ENCODE measurements at regions not wholly inside any gene's neighbourhood (a gene's known extent, or its start where the extent isn't known, plus 50 kb on each side); places are given as distances from the start of the nearest gene placed in this dataset.
A peak's percentile ranks its signal among the peaks of the same experiment; 100 is the strongest.
"Not testable (repeated sequence)": the region's sequence is repeated elsewhere in the genome, so short reads cannot be mapped to it uniquely, and the experiment has no call there.

DNA sequence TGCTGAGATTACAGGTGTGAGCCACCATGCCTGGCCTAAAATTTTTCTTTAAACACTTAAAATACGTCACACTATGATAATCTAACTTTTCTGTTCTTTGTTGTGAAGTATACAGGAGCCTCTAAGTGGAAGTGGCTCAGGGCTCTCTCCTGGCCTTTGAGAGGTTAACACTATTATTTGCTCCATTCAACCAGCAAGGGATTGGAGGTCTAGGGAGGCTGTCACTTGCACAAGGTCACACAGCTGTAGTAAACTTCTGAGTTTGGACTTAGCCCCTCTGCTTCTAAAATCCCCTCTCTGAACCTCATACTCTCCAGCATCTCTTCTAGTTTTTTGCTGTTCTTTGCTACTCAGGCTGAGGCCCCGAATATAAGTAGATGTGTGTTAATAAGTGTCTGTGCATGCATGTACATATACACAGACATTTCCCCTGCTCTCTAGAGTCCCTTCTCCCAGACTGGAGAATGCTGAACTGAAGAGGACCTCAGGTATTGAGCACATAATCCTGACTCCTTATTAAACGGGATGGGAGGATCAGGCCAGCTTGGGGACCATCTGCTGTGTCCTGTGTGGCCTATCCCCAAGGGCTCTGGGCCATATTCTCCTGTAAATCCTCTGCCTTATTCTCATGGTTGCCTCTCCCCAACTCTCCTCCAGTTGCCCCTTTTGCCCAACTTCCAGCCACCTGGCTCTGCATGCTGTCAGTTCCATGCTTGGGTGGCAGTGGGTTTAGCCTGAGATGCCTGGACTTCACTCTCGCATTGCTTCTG lies 87.0 kb upstream of the SPRY4 start:
- no peak for DNase-seq (ENCODE audit: low read depth in 4 of 4, low spot score in 3 of 4)

- no peak for DNase-seq (ENCODE audit: low read depth in 4 of 4, low spot score in 3 of 4)
These were observed 86.3 kb upstream of the SPRY4 start for GRCh38 chr5:142411103-142411502.

- peak in 1 of 4 donors; percentile 45 for DNase-seq (ENCODE audit: low read depth in 4 of 4, low spot score in 3 of 4)
These were observed 84.2 kb upstream of the SPRY4 start for GRCh38 chr5:142408981-142409481.

DNA sequence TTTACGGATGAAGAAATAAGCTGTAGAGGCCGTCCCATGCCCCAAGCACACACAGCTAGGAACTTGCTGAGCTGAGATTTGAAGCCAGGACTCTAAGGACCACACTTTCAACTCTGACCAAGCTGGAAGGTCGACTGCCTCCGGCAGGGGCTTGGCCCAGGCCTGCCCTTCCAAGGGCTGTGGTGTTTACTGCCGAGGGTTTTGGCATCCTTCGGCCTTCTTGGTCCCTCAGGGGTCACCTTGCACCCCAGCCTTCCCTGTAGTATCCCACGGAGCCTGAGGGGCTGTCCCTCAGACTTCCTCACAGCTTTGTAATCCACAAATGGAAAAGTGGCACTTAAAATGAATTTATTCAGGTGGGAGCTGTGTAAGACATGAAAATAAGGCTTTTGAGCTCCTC lies 83.7 kb upstream of the SPRY4 start:
- no peak for DNase-seq (ENCODE audit: low read depth in 4 of 4, low spot score in 3 of 4)

DNA sequence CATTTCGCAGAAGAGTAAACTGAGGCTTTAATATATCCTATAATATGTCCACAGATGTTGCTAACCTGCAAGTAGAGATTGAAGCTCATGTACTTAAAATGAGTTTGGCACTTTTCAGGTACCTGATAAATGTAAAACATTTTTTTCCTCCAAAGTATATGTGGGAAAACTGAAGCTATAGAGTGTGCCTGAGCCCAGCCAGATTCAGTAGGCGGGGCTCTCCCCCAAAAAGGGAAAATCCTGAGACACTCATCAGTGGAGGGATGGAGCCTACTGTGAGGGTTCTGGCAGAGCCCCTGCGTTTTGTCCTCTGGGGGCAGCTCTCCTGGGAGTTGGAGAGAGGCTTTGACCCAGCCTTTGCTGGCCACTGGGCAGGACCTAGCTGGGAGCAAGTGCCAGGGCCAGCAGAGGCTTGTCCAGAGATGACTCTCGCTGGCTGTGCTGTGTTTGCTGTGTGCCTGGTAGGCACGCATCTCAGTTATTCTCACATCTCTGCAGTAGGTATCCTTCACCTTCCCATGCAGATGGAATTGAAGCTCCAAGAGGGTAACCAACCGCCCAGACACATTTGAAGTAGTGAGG lies 81.1 kb upstream of the SPRY4 start:
- DNase-seq (ENCODE audit: low read depth in 4 of 4, low spot score in 3 of 4), result no peak

GRCh38 chr5:142405023-142405422 lies 80.2 kb upstream of the SPRY4 start:
- DNase-seq (ENCODE audit: low read depth in 4 of 4, low spot score in 3 of 4), result no peak

DNA sequence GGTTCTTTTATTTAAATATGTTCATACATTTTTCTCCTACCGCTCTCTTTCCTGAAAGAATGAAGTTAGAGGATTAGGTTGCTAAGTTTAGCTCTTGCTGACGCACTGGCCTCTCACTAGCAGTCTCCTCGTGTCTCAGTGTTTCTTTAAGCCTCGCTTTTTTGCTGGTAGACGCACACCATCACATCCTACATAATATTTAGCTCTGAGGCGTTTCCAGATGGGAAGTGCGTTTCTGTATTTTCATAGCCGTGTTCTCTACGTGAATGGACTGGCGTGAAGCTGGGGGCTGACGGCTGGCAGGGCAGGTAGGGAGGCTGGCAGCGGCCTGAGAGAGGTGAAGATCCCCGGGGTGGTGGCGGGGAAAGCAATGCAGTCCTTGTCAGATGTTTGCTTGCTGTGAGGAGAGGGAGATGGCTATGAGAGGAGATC lies 79.2 kb upstream of the SPRY4 start:
- no peak for DNase-seq (ENCODE audit: low read depth in 4 of 4, low spot score in 3 of 4)

GRCh38 chr5:142403583-142403982 lies 78.8 kb upstream of the SPRY4 start:
- peak in 3 of 4 donors; percentile 26 to 74 (median 67) for DNase-seq (ENCODE audit: low read depth in 4 of 4, low spot score in 3 of 4)

GRCh38 chr5:142402752-142403318 lies 78.0 kb upstream of the SPRY4 start:
- no peak for DNase-seq (ENCODE audit: low read depth in 4 of 4, low spot score in 3 of 4)

DNA sequence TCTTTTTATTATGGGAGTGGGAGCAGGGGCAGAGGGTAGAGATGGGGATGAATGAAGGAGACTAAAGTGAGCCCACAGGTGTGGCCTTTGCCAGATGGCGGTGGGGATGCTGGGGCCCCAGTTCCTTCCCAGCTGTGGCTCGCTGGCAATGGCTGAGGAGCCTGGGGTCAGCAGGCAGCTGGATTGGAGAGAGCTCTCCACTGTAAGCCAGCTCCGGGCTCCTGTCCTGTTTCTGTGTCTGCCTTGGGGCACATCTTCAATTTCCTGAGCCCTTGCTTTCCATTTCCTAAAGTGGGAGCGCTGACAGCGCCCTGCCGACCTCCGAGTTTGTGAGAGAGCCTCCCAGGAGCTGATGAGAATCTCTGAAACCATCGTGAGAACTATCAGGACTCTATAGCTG lies 75.6 kb upstream of the SPRY4 start:
- no peak for DNase-seq (ENCODE audit: low read depth in 4 of 4, low spot score in 3 of 4)

DNA sequence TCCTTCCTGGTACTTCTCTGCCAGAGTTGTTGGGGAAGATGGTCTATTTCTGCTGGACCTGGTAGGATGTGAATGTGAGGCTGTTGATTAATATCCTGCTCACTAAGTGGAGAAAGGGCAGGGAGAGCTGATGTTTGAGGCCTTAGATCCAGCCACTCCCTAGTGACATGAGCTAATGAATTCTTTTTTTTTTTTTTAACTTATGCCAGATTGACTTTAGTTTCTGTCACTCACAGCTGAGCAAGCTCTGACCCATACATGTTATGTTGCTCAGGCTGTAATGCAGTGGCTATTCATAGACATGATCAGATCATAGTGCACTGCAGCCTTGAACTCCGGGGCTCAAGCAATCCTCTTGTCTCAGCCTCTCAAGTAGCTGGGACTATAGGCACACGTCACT lies 75.1 kb upstream of the SPRY4 start:
- DNase-seq (ENCODE audit: low read depth in 4 of 4, low spot score in 3 of 4), result no peak

DNA sequence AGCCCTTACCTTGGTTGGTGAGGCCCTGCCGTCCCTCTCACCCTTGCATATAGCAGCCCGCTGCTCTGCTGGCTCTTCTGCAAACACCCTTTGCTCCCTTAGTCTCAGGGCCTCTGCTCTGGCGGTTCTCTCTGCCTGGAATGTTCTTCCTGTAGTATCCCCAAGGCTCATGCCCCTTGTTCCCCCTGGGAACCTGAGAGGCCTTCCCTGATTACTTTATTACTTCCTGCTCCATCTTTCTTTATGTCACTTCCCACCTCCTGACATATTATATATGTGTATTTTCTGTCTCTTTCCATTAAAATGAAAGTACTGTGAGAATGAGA lies 73.9 kb upstream of the SPRY4 start:
- no peak for DNase-seq (ENCODE audit: low read depth in 4 of 4, low spot score in 3 of 4)

- not testable (repeated sequence) for DNase-seq (ENCODE audit: low read depth in 4 of 4, low spot score in 3 of 4)
These were observed 73.3 kb upstream of the SPRY4 start for GRCh38 chr5:142398011-142398729.

DNA sequence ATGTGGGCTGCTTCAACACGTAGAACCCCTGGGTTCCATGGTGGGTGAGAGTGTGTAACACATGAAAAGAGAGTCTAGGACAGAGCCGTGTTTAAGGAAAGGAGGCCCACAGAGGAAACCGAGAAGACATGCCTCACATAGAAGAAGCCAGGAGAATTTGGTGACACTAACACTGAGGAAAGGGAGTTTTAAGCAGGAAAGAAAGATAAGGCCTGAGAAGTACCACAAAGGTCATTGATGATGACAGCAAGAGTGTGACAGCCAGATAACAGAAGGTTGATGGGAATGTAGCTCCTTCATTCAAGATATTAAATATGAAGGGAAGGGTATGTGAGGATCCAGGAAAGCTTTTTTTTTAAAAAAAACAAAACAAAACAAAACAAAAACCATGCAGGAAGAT lies 72.4 kb upstream of the SPRY4 start:
- DNase-seq (ENCODE audit: low read depth in 4 of 4, low spot score in 3 of 4), result no peak

GRCh38 chr5:142396436-142397038 lies 71.7 kb upstream of the SPRY4 start:
- DNase-seq (ENCODE audit: low read depth in 4 of 4, low spot score in 3 of 4), result no peak

- DNase-seq (ENCODE audit: low read depth in 4 of 4, low spot score in 3 of 4), result no peak
These were observed 70.5 kb upstream of the SPRY4 start for GRCh38 chr5:142395334-142395733.

GRCh38 chr5:142391058-142391845 lies 66.4 kb upstream of the SPRY4 start:
- DNase-seq (ENCODE audit: low read depth in 4 of 4, low spot score in 3 of 4), result peak in 1 of 4 donors; percentile 28

GRCh38 chr5:142390334-142390733 lies 65.5 kb upstream of the SPRY4 start:
- DNase-seq (ENCODE audit: low read depth in 4 of 4, low spot score in 3 of 4), result no peak

- no peak for DNase-seq (ENCODE audit: low read depth in 4 of 4, low spot score in 3 of 4)
These were observed 63.9 kb upstream of the SPRY4 start for GRCh38 chr5:142388696-142389095.

DNA sequence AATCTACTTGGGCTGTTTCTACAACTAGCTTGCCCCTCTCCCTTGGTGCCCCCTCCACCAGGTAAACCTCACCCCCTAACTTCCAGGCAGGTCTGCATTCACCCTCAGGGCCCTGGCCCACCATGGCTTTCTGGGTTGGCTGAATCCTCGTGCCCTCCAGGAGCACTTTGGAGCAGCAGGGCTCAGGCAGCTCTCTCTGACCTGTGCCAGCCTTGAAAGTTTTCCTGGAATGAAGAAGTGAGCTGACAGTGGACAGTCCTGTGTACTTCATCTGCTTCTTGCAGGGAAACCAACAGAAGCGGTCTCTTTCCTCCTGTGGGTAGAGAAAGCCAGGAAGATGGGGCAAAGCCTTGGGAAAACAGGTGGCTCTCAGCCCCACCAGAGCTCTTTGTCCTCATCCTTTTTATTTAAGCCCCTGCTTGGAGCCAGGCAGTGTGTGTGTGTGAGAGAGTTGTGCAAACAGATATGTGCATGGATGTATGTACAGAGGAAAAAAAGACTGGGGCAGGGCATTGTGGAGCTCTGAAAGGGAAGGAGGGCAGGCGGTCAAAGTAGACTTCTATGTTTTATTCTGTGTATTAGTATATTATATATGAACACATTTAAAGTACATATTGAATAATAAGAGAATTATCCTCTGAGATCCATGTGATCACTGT lies 62.3 kb upstream of the SPRY4 start:
- DNase-seq (ENCODE audit: low read depth in 4 of 4, low spot score in 3 of 4), result no peak

Data from right renal pelvis (tissue), 4 donors.